Central memory CD8-positive, alpha-beta T cell (primary cell): ENCODE measurements at regions not wholly inside any gene's neighbourhood (a gene's known extent, or its start where the extent isn't known, plus 50 kb on each side); places are given as distances from the start of the nearest gene placed in this dataset.
"Not testable (repeated sequence)": the region's sequence is repeated elsewhere in the genome, so short reads cannot be mapped to it uniquely, and the experiment has no call there.

Experiments
- ATAC-seq: fragments of 150-1000 bp; cut with Tn5 transposase; replicated peaks from 2 replicates; pipeline ENCODE4 v1.10.0; 2022; ENCODE audit warnings: mild to moderate bottlenecking, moderate FRiP score, moderate number of reproducible peaks; ENCODE audit not compliant: poor library complexity, severe bottlenecking; ENCODE audit errors: extremely low read depth
- DNase-seq, 2 donors: peaks; one replicate each; pipeline ENCODE4 v3.0.0; 2021; ENCODE audit warnings: low spot score in 2 of 2
- H3K27ac Mint-ChIP-seq: one replicate; pipeline ENCODE4 v1.8.0; 2022; ENCODE audit warnings: low read depth, mild to moderate bottlenecking, moderate library complexity, mixed read lengths
- H3K27me3 Mint-ChIP-seq: one replicate; pipeline ENCODE4 v1.8.0; 2022; ENCODE audit warnings: mixed read lengths
- H3K36me3 Mint-ChIP-seq: one replicate; pipeline ENCODE4 v1.8.0; 2022; ENCODE audit warnings: mild to moderate bottlenecking, moderate library complexity, mixed read lengths; ENCODE audit not compliant: insufficient read depth
- H3K4me1 Mint-ChIP-seq: one replicate; pipeline ENCODE4 v1.8.0; 2022; ENCODE audit warnings: mixed read lengths
- H3K4me3 Mint-ChIP-seq: one replicate; pipeline ENCODE4 v1.8.0; 2022; ENCODE audit warnings: mild to moderate bottlenecking, moderate library complexity, mixed read lengths
- H3K9me3 Mint-ChIP-seq: one replicate; pipeline ENCODE4 v1.8.0; 2022; ENCODE audit warnings: mixed read lengths

GRCh38 chr14:105664691-105665090, 138.3 kb downstream of the TMEM121 start:
- Mint-ChIP-seq H3K27ac (no peak overlapping the region), H3K4me1 (no peaks in the 10 kb centered on the region), H3K4me3 (no peak overlapping the region), H3K9me3 (peaks cover 14% of the 10 kb centered on the region), H3K27me3 (peaks cover 30% of the 10 kb centered on the region), H3K36me3 (peaks cover 2% of the 10 kb centered on the region)
- no peak for ATAC-seq
- no peak for DNase-seq

GRCh38 chr14:105665247-105665950, 139.0 kb downstream of the TMEM121 start:
- no peak for DNase-seq
- H3K36me3 Mint-ChIP-seq = no peaks in the 10 kb centered on the region
- H3K9me3 Mint-ChIP-seq = peaks cover 7% of the 10 kb centered on the region
- no peak overlapping the region for H3K4me3 Mint-ChIP-seq
- ATAC-seq = no peak
- H3K27ac Mint-ChIP-seq = no peak overlapping the region
- H3K27me3 Mint-ChIP-seq = peaks cover 27% of the 10 kb centered on the region
- H3K4me1 Mint-ChIP-seq = no peaks in the 10 kb centered on the region

GRCh38 chr14:105665951-105666277, 139.5 kb downstream of the TMEM121 start:
- H3K4me1 Mint-ChIP-seq = no peaks in the 10 kb centered on the region
- peaks cover 2% of the 10 kb centered on the region for H3K9me3 Mint-ChIP-seq
- H3K36me3 Mint-ChIP-seq = no peaks in the 10 kb centered on the region

GRCh38 chr14:105666420-105666819, 140.0 kb downstream of the TMEM121 start:
- no peak for ATAC-seq
- peaks cover 27% of the 10 kb centered on the region for H3K27me3 Mint-ChIP-seq
- no peak overlapping the region for H3K4me3 Mint-ChIP-seq
- no peaks in the 10 kb centered on the region for H3K9me3 Mint-ChIP-seq
- no peaks in the 10 kb centered on the region for H3K4me1 Mint-ChIP-seq
- H3K27ac Mint-ChIP-seq = no peak overlapping the region
- DNase-seq = no peak
- H3K36me3 Mint-ChIP-seq = no peaks in the 10 kb centered on the region

More at GRCh38 chr14:105665951-105666277, 139.5 kb downstream of the TMEM121 start:
- Mint-ChIP-seq H3K4me3 (no peak overlapping the region), H3K27me3 (peaks cover 27% of the 10 kb centered on the region), H3K27ac (no peak overlapping the region)
- no peak for ATAC-seq
- no peak for DNase-seq

- not testable (repeated sequence) for H3K27ac Mint-ChIP-seq, ATAC-seq, H3K4me3 Mint-ChIP-seq, DNase-seq, H3K4me1 Mint-ChIP-seq, H3K9me3 Mint-ChIP-seq, H3K36me3 Mint-ChIP-seq
- H3K27me3 Mint-ChIP-seq = peaks cover 27% of the 10 kb centered on the region
Measured at GRCh38 chr14:105666991-105667662, 140.7 kb downstream of the TMEM121 start.

GRCh38 chr14:105667663-105668020, 141.3 kb downstream of the TMEM121 start:
- not testable (repeated sequence) for H3K36me3 Mint-ChIP-seq, ATAC-seq, DNase-seq, H3K4me1 Mint-ChIP-seq, H3K9me3 Mint-ChIP-seq, H3K4me3 Mint-ChIP-seq, H3K27ac Mint-ChIP-seq
- H3K27me3 Mint-ChIP-seq = peaks cover 27% of the 10 kb centered on the region

- H3K4me3 Mint-ChIP-seq, H3K36me3 Mint-ChIP-seq, DNase-seq, H3K4me1 Mint-ChIP-seq, H3K9me3 Mint-ChIP-seq, H3K27ac Mint-ChIP-seq, ATAC-seq: not testable (repeated sequence)
- peaks cover 27% of the 10 kb centered on the region for H3K27me3 Mint-ChIP-seq
Measured at GRCh38 chr14:105668021-105668420, 141.6 kb downstream of the TMEM121 start.

- H3K27ac Mint-ChIP-seq, H3K36me3 Mint-ChIP-seq, H3K4me1 Mint-ChIP-seq, H3K4me3 Mint-ChIP-seq, DNase-seq, ATAC-seq, H3K9me3 Mint-ChIP-seq: not testable (repeated sequence)
- peaks cover 27% of the 10 kb centered on the region for H3K27me3 Mint-ChIP-seq
Measured at GRCh38 chr14:105668471-105669230, 142.3 kb downstream of the TMEM121 start.

GRCh38 chr14:105669231-105669610, 142.8 kb downstream of the TMEM121 start:
- not testable (repeated sequence) for H3K4me1 Mint-ChIP-seq, H3K9me3 Mint-ChIP-seq, H3K4me3 Mint-ChIP-seq, H3K27ac Mint-ChIP-seq, H3K36me3 Mint-ChIP-seq, ATAC-seq, DNase-seq
- peaks cover 27% of the 10 kb centered on the region for H3K27me3 Mint-ChIP-seq

GRCh38 chr14:105669646-105670045, 143.3 kb downstream of the TMEM121 start:
- H3K36me3 Mint-ChIP-seq, H3K27ac Mint-ChIP-seq, H3K9me3 Mint-ChIP-seq, H3K4me3 Mint-ChIP-seq, DNase-seq, ATAC-seq, H3K4me1 Mint-ChIP-seq: not testable (repeated sequence)
- peaks cover 27% of the 10 kb centered on the region for H3K27me3 Mint-ChIP-seq

GRCh38 chr14:105672450-105673200, 146.2 kb downstream of the TMEM121 start:
- not testable (repeated sequence) for H3K27ac Mint-ChIP-seq, H3K36me3 Mint-ChIP-seq, H3K4me3 Mint-ChIP-seq, H3K9me3 Mint-ChIP-seq, DNase-seq, H3K4me1 Mint-ChIP-seq, ATAC-seq
- peaks cover 16% of the 10 kb centered on the region for H3K27me3 Mint-ChIP-seq

- not testable (repeated sequence) for ATAC-seq, H3K4me1 Mint-ChIP-seq, H3K27me3 Mint-ChIP-seq
Measured at GRCh38 chr14:105675433-105675832, 149.1 kb downstream of the TMEM121 start.

More at GRCh38 chr14:105675433-105675832, 149.1 kb downstream of the TMEM121 start:
- not testable (repeated sequence) for H3K4me3 Mint-ChIP-seq, H3K36me3 Mint-ChIP-seq, H3K27ac Mint-ChIP-seq, H3K9me3 Mint-ChIP-seq, DNase-seq
